HCT116 (cell line): ENCODE measurements at regions not wholly inside any gene's neighbourhood (a gene's known extent, or its start where the extent isn't known, plus 50 kb on each side); places are given as distances from the start of the nearest gene placed in this dataset.

ENCODE experiments used
- ATAC-seq: fragments of 200-7000 bp; cut with Tn5 transposase; 2 replicates; pipeline ENCODE4 v1.9.1; 2020; ENCODE audit warnings: mild to moderate bottlenecking, moderate library complexity
- BruUV-seq: library from RNA; stranded (reverse); fragments of 400-500 nt; replicated peaks from 2 replicates; lab custom pipeline; 2021; lab: Mats Ljungman, UMichigan
- CTCF ChIA-PET: fragments of 300-600 bp; sonication (Branson Sonifier 250); formaldehyde crosslinking; loops from one replicate; lab custom pipeline; 2021; ENCODE audit warnings: antibody characterized with exemption; lab: Charles Lee
- POLR2A ChIA-PET: fragments of 300-600, 350-600 bp; sonication (Branson Sonifier 250); formaldehyde crosslinking; loops from one replicate; lab custom pipeline; 2021; ENCODE audit warnings: antibody characterized with exemption; lab: Charles Lee
- RAD21 ChIA-PET, 2 experiments: fragments of 300-600 bp; sonication (Branson Sonifier 250); formaldehyde crosslinking; loops; one replicate each; lab custom pipeline; 2023; ENCODE audit warnings: low total read pairs in 2 of 2; ENCODE audit not compliant: uncharacterized antibody in 2 of 2, unreplicated experiment in 2 of 2, low non-redundant PET in 1 of 2; lab: Charles Lee
- DNase-seq: peaks from one replicate; pipeline ENCODE4 v3.0.0-alpha.2; 2010; ENCODE audit warnings: low read depth, low spot score
- H2AFZ ChIP-seq: fragments of 200-600 bp; shearing (Covaris generic), sonication (generic); 2 replicates; pipeline ENCODE4 v1.6.1; 2017; ENCODE audit warnings: low read depth, mixed run types, mixed read lengths, antibody characterized with exemption, low read length; ENCODE audit not compliant: poor library complexity, severe bottlenecking
- H3K27ac ChIP-seq: 2 replicates; pipeline ENCODE4 v1.5.1; 2012; ENCODE audit warnings: low read depth, low read length
- H3K27me3 ChIP-seq: fragments of 200-600 bp; sonication (generic); 2 replicates; pipeline ENCODE4 v1.6.1; 2016; ENCODE audit warnings: mixed run types, low read length, mixed read lengths; ENCODE audit not compliant: insufficient read depth
- H3K36me3 ChIP-seq, 2 experiments: fragments of 200-500 bp in 1 of 2; fragments of 200-600 bp in 1 of 2; sonication (Bioruptor generic) in 1 of 2; sonication (generic) in 1 of 2; 2 replicates each; pipeline versions ENCODE4 v1.5.1 to v1.6.1; 2014 to 2016; ENCODE audit warnings: low read length in 2 of 2, inconsistent platforms in 1 of 2, mixed read lengths in 1 of 2, mixed run types in 1 of 2; ENCODE audit not compliant: insufficient read depth in 2 of 2, control insufficient read depth in 1 of 2
- H3K4me1 ChIP-seq, 2 experiments: fragments of 200-600 bp in 1 of 2; sonication (generic) in 1 of 2; 2 replicates each; pipeline versions ENCODE4 v1.5.1 to v1.6.1; 2012 to 2017; ENCODE audit warnings: low read length in 2 of 2, inconsistent platforms in 1 of 2, mild to moderate bottlenecking in 1 of 2, mixed read lengths in 1 of 2, mixed run types in 1 of 2, moderate library complexity in 1 of 2; ENCODE audit not compliant: insufficient read depth in 2 of 2, control insufficient read depth in 1 of 2
- H3K4me2 ChIP-seq: fragments of 200-600 bp; sonication (generic); 2 replicates; pipeline ENCODE4 v1.6.1; 2017; ENCODE audit warnings: mixed run types, low read length, mixed read lengths
- H3K4me3 ChIP-seq, 2 experiments: fragments of 200-600 bp in 1 of 2; sonication (generic) in 1 of 2; replicated peaks in 1 of 2; 2 replicates each; pipeline ENCODE4 v1.5.1; 2011 to 2016; ENCODE audit warnings: low read length in 2 of 2, control low read depth in 1 of 2, low read depth in 1 of 2, mild to moderate bottlenecking in 1 of 2, mixed read lengths in 1 of 2, mixed run types in 1 of 2
- H3K79me2 ChIP-seq: fragments of 200-600 bp; sonication (generic); 2 replicates; pipeline ENCODE4 v1.6.1; 2017; ENCODE audit warnings: mild to moderate bottlenecking, mixed run types, low read length, moderate library complexity, mixed read lengths; ENCODE audit not compliant: insufficient read depth
- H3K9ac ChIP-seq: fragments of 200-600 bp; sonication (generic); 2 replicates; pipeline ENCODE4 v1.6.1; 2016; ENCODE audit warnings: low read length, mixed read lengths
- H3K9me2 ChIP-seq: fragments of 200-600 bp; sonication (generic), shearing (Covaris generic); 2 replicates; pipeline ENCODE4 v1.6.1; 2017; ENCODE audit warnings: mixed run types, mild to moderate bottlenecking, moderate library complexity; ENCODE audit not compliant: insufficient read depth
- H3K9me3 ChIP-seq, 2 experiments: fragments of 200-500 bp in 1 of 2; fragments of 200-600 bp in 1 of 2; sonication (Bioruptor generic) in 1 of 2; sonication (generic) in 1 of 2; 2 replicates each; pipeline ENCODE4 v1.6.1; 2014 to 2017; ENCODE audit warnings: low read length in 2 of 2, mixed read lengths in 2 of 2, inconsistent platforms in 1 of 2, low read depth in 1 of 2, mild to moderate bottlenecking in 1 of 2, mixed run types in 1 of 2, moderate library complexity in 1 of 2; ENCODE audit not compliant: control insufficient read depth in 1 of 2, insufficient read depth in 1 of 2
- H4K20me1 ChIP-seq: fragments of 200-600 bp; sonication (generic), shearing (Covaris generic); 2 replicates; pipeline ENCODE4 v1.6.1; 2017; ENCODE audit warnings: mixed run types, mild to moderate bottlenecking, moderate library complexity; ENCODE audit not compliant: insufficient read depth
- CEBPB ChIP-seq: IDR thresholded peaks from 2 replicates; pipeline ENCODE4 v1.6.1; 2012; ENCODE audit warnings: low read depth
- ELF1 ChIP-seq: IDR thresholded peaks from 2 replicates; pipeline ENCODE4 v1.6.1; 2012; ENCODE audit warnings: low read depth, borderline replicate concordance
- EZH2phosphoT487 ChIP-seq: fragments of 200-600 bp; IDR thresholded peaks from 2 replicates; pipeline ENCODE4 v1.6.1; 2018; ENCODE audit warnings: antibody characterized with exemption, borderline replicate concordance
- FOSL1 ChIP-seq: IDR thresholded peaks from 2 replicates; pipeline ENCODE4 v1.6.1; 2012; ENCODE audit warnings: low read depth
- SP1 ChIP-seq: IDR thresholded peaks from 2 replicates; pipeline ENCODE4 v1.6.1; 2012; ENCODE audit warnings: low read depth
- SRF ChIP-seq: IDR thresholded peaks from 2 replicates; pipeline ENCODE4 v1.6.1; 2012; ENCODE audit warnings: low read depth
- TCF7L2 ChIP-seq: IDR thresholded peaks from 2 replicates; pipeline ENCODE4 v1.7.0; 2011; ENCODE audit warnings: borderline replicate concordance, inconsistent platforms; ENCODE audit not compliant: insufficient read depth, insufficient read length; ENCODE audit errors: extremely low read depth
- YY1 ChIP-seq: IDR thresholded peaks from 2 replicates; pipeline ENCODE4 v1.6.1; 2011; ENCODE audit warnings: low read length, low read depth, moderate library complexity, mild to moderate bottlenecking; ENCODE audit not compliant: insufficient replicate concordance; ENCODE audit errors: extremely low read depth
- ZNF274 ChIP-seq: fragments of 200-500 bp; sonication (Bioruptor generic); IDR thresholded peaks from 2 replicates; pipeline ENCODE4 v1.6.1; 2014; ENCODE audit warnings: mild to moderate bottlenecking, low read depth, low read length, inconsistent platforms
- intact Hi-C: fragments of 100-400 bp; cut with micrococcal nuclease; formaldehyde crosslinking; loops from 2 replicates; pipeline ENCODE4 v1.10.0; 2022
- TF ChIP-seq, protein P1 (sequence below): IDR thresholded peaks from 2 replicates; pipeline ENCODE4 v1.6.1; 2012; ENCODE audit warnings: low read depth
- TF ChIP-seq, protein P2 (sequence below): IDR thresholded peaks from 2 replicates; pipeline ENCODE4 v1.6.1; 2011; ENCODE audit warnings: mild to moderate bottlenecking, low read length, moderate library complexity; ENCODE audit not compliant: insufficient replicate concordance; ENCODE audit errors: extremely low read depth

DNA sequence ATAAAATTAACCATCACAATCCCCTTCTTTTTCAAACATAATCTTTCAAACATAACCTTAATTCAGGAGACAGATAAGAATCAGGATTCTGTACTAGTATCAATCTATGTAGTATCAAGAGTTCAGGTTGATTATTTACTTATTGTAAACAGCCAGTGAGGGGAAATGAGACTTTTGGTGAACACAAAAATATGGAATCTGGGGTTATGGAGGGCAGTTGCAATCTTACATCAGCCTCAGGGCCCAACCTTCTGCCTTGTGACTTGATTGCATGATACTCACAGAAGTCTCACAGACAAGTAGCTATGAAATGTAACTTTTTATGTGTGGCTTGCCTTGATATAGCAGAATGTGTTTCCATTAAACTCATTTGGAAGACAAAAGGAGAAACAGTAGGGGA lies 262.7 kb upstream of the THSD7B start (continued):
- TF ChIP-seq, protein P1, sequence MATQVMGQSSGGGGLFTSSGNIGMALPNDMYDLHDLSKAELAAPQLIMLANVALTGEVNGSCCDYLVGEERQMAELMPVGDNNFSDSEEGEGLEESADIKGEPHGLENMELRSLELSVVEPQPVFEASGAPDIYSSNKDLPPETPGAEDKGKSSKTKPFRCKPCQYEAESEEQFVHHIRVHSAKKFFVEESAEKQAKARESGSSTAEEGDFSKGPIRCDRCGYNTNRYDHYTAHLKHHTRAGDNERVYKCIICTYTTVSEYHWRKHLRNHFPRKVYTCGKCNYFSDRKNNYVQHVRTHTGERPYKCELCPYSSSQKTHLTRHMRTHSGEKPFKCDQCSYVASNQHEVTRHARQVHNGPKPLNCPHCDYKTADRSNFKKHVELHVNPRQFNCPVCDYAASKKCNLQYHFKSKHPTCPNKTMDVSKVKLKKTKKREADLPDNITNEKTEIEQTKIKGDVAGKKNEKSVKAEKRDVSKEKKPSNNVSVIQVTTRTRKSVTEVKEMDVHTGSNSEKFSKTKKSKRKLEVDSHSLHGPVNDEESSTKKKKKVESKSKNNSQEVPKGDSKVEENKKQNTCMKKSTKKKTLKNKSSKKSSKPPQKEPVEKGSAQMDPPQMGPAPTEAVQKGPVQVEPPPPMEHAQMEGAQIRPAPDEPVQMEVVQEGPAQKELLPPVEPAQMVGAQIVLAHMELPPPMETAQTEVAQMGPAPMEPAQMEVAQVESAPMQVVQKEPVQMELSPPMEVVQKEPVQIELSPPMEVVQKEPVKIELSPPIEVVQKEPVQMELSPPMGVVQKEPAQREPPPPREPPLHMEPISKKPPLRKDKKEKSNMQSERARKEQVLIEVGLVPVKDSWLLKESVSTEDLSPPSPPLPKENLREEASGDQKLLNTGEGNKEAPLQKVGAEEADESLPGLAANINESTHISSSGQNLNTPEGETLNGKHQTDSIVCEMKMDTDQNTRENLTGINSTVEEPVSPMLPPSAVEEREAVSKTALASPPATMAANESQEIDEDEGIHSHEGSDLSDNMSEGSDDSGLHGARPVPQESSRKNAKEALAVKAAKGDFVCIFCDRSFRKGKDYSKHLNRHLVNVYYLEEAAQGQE, result no peak
- TF ChIP-seq ZNF274 (no peak), CEBPB (no peak)
- TF ChIP-seq, protein P2, sequence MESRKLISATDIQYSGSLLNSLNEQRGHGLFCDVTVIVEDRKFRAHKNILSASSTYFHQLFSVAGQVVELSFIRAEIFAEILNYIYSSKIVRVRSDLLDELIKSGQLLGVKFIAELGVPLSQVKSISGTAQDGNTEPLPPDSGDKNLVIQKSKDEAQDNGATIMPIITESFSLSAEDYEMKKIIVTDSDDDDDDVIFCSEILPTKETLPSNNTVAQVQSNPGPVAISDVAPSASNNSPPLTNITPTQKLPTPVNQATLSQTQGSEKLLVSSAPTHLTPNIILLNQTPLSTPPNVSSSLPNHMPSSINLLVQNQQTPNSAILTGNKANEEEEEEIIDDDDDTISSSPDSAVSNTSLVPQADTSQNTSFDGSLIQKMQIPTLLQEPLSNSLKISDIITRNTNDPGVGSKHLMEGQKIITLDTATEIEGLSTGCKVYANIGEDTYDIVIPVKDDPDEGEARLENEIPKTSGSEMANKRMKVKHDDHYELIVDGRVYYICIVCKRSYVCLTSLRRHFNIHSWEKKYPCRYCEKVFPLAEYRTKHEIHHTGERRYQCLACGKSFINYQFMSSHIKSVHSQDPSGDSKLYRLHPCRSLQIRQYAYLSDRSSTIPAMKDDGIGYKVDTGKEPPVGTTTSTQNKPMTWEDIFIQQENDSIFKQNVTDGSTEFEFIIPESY, result no peak
- TF ChIP-seq, all 23 proteins: peak for 0

DNA sequence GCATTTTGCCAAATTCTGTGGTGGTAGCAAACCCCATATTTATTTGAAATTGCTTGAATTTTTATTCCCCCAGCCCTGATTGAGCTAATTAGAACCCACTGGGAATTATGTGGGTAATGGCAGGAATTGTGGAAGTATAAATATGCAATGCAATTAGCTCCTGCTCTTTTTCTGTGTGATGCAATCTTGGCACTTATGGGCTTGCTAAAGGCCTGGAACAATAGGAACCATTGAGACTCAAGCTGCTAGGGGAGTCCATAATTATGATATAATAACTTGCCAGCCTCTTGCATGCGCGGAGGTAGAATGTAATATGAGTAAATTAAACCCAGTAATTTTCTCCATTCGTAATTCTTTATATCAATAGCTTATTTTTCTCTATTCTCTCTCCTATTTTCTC lies 267.6 kb upstream of the THSD7B start:
- TF ChIP-seq EZH2phosphoT487 (no peak), SRF (no peak), SP1 (no peak), YY1 (no peak), FOSL1 (no peak), TCF7L2 (no peak), ELF1 (no peak)
- TF ChIP-seq, all 23 proteins: peak for 0
- H4K20me1 ChIP-seq, result no peaks in the 10 kb centered on the region
- no peak overlapping the region for H2AFZ ChIP-seq
- no TSS peak for BruUV-seq
- H3K27ac ChIP-seq, result no peak overlapping the region
- no peaks in the 10 kb centered on the region for H3K9me2 ChIP-seq
- peaks cover 16% of the 10 kb centered on the region for H3K27me3 ChIP-seq
- H3K4me2 ChIP-seq, result no peak overlapping the region
- DNase-seq (no peak), ATAC-seq (no peak)
- H3K36me3 ChIP-seq, result no peaks in the 10 kb centered on the region
- H3K4me3 ChIP-seq, result no peak overlapping the region
- no peaks in the 10 kb centered on the region for H3K4me1 ChIP-seq
- RAD21 ChIA-PET, result no interaction called here
- no peaks in the 10 kb centered on the region for H3K9me3 ChIP-seq
- CTCF ChIA-PET, result no interaction called here
- no peak overlapping the region for H3K9ac ChIP-seq
- POLR2A ChIA-PET, result no interaction called here
- no peaks in the 10 kb centered on the region for H3K79me2 ChIP-seq
- intact Hi-C loops, result no loop called here
